RPMI7951 (cell line): ENCODE measurements at regions not wholly inside any gene's neighbourhood (a gene's known extent, or its start where the extent isn't known, plus 50 kb on each side); places are given as distances from the start of the nearest gene placed in this dataset.
A peak's percentile ranks its signal among the peaks of the same experiment; 100 is the strongest.

Experiments used
- DNase-seq: peaks from one replicate; pipeline ENCODE4 v3.0.0-alpha.2; 2012; ENCODE audit warnings: low read depth

- DNase-seq = peak; percentile 88
Measured at GRCh38 chr10:110414548-110415309, 83.0 kb upstream of the DUSP5 start.

- DNase-seq = no peak
Measured at GRCh38 chr10:110415809-110416208, 81.9 kb upstream of the DUSP5 start.

- DNase-seq = peak; percentile 53
Measured at GRCh38 chr10:110416776-110417711, 80.7 kb upstream of the DUSP5 start.

- DNase-seq = no peak
Measured at GRCh38 chr10:110418218-110418617, 79.5 kb upstream of the DUSP5 start.

- no peak for DNase-seq
Measured at GRCh38 chr10:110419265-110419664, 78.4 kb upstream of the DUSP5 start.

- peak; percentile 49 for DNase-seq
Measured at GRCh38 chr10:110420401-110421193, 77.1 kb upstream of the DUSP5 start.

- no peak for DNase-seq
Measured at GRCh38 chr10:110421512-110422138, 76.1 kb upstream of the DUSP5 start.

GRCh38 chr10:110422548-110422947, 75.2 kb upstream of the DUSP5 start:
- no peak for DNase-seq

- DNase-seq = no peak
Measured at GRCh38 chr10:110423650-110424049, 74.1 kb upstream of the DUSP5 start.

GRCh38 chr10:110425684-110426293, 71.9 kb upstream of the DUSP5 start:
- DNase-seq = peak; percentile 91

GRCh38 chr10:110426294-110427181, 71.2 kb upstream of the DUSP5 start:
- DNase-seq = no peak

GRCh38 chr10:110429301-110429700, 68.4 kb upstream of the DUSP5 start:
- DNase-seq = no peak

- DNase-seq = no peak
Measured at GRCh38 chr10:110430340-110431273, 67.1 kb upstream of the DUSP5 start.

- no peak for DNase-seq
Measured at GRCh38 chr10:110431659-110432058, 66.0 kb upstream of the DUSP5 start.

- DNase-seq = no peak
Measured at GRCh38 chr10:110432084-110432483, 65.6 kb upstream of the DUSP5 start.

GRCh38 chr10:110432814-110433565, 64.7 kb upstream of the DUSP5 start:
- DNase-seq = no peak

- DNase-seq = no peak
Measured at GRCh38 chr10:110433740-110434139, 64.0 kb upstream of the DUSP5 start.

GRCh38 chr10:110434489-110435096, 63.1 kb upstream of the DUSP5 start:
- DNase-seq = no peak
